ENCODE measurements at regions not wholly inside any gene's neighbourhood (a gene's known extent, or its start where the extent isn't known, plus 50 kb on each side); places are given as distances from the start of the nearest gene placed in this dataset.
"Not testable (repeated sequence)": the region's sequence is repeated elsewhere in the genome, so short reads cannot be mapped to it uniquely, and the experiment has no call there.

DNA sequence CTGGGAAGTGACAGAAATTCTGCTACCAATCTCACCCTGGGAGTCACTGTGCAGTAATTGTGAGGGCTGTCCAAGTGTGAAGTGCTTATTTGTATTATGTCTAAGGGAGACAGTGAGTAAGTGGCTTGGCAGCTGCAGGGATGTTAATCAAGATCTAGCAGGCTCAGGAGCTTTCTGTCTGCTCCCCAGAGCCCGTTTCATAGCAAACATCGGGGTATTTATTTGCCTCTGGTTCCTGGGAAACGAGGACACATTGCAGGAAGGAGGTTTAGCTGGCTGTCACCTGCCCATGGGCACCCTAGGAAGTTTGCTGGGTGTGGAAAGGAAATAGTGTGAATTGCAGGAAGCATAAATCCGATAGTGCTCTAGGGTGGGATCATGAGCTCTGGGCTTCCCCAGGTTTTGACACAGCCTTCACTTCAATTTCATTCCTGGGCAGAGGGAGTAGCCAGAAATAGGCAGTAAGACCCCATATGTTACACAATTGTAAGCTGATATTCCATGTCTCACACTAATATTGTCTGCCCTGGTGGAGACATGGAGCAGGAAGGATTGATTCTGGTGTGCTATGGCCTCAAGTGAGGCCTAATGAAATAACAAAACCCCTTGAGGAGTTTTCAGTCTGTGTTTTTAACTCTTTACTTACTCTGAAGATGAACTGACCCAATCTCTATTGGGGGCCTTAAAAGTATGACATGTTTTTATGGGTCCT lies 74.1 kb upstream of the MITF start:
- no peak overlapping the region for H3K4me3 ChIP-seq (ENCODE audit: extremely low read depth, insufficient read depth, low read length, poor library complexity, severe bottlenecking)

GRCh38 chr3:69660631-69661030 lies 78.6 kb upstream of the MITF start:
- no peak overlapping the region for H3K27ac ChIP-seq (ENCODE audit: low read depth, low read length, severe bottlenecking)
- WGBS, 2 experiments (ENCODE audit: insufficient coverage in 2 of 2), result 95 to 98% methylated on average over 25 to 28 of the region's 36 CpGs
- no peaks in the 10 kb centered on the region for H3K36me3 ChIP-seq (ENCODE audit: control insufficient read depth, insufficient read depth, low read length)
- peaks cover 13% of the 10 kb centered on the region for H3K4me1 ChIP-seq (ENCODE audit: control insufficient read depth, insufficient read depth, low read length, poor library complexity, severe bottlenecking)
- H3K4me3 ChIP-seq (ENCODE audit: extremely low read depth, insufficient read depth, low read length, poor library complexity, severe bottlenecking), result no peak overlapping the region
- H3K9me3 ChIP-seq (ENCODE audit: control insufficient read depth, low read length), result no peaks in the 10 kb centered on the region

More for the DNA sequence above, 74.1 kb upstream of the MITF start:
- no peaks in the 10 kb centered on the region for H3K36me3 ChIP-seq (ENCODE audit: control insufficient read depth, insufficient read depth, low read length)
- H3K4me1 ChIP-seq (ENCODE audit: control insufficient read depth, insufficient read depth, low read length, poor library complexity, severe bottlenecking), result peaks cover 13% of the 10 kb centered on the region
- H3K27ac ChIP-seq (ENCODE audit: low read depth, low read length, severe bottlenecking), result peak overlapping the region; percentile 50
- no peaks in the 10 kb centered on the region for H3K9me3 ChIP-seq (ENCODE audit: control insufficient read depth, low read length)
- WGBS, 2 experiments (ENCODE audit: insufficient coverage in 2 of 2), result 45 to 77% methylated on average over 2 to 3 of the region's 4 CpGs

- Histone ChIP-seq H3K4me3 (ENCODE audit: extremely low read depth, insufficient read depth, low read length, poor library complexity, severe bottlenecking) (no peak overlapping the region), H3K4me1 (ENCODE audit: control insufficient read depth, insufficient read depth, low read length, poor library complexity, severe bottlenecking) (peaks cover under 1% of the 10 kb centered on the region), H3K9me3 (ENCODE audit: control insufficient read depth, low read length) (no peaks in the 10 kb centered on the region), H3K27ac (ENCODE audit: low read depth, low read length, severe bottlenecking) (no peak overlapping the region), H3K36me3 (ENCODE audit: control insufficient read depth, insufficient read depth, low read length) (no peaks in the 10 kb centered on the region)
- whole genome bisulfite sequencing, 2 experiments (ENCODE audit: insufficient coverage in 2 of 2), result 62 to 64% methylated on average over 5 of the region's 9 CpGs
These were observed 79.9 kb upstream of the MITF start for GRCh38 chr3:69659180-69659910.

- 83 to 95% methylated on average over 2 of the region's 4 CpGs for WGBS, 2 experiments (ENCODE audit: insufficient coverage in 2 of 2)
- Histone ChIP-seq H3K4me1 (ENCODE audit: control insufficient read depth, insufficient read depth, low read length, poor library complexity, severe bottlenecking) (no peaks in the 10 kb centered on the region), H3K27ac (ENCODE audit: low read depth, low read length, severe bottlenecking) (no peak overlapping the region)
These were observed 80.6 kb upstream of the MITF start for GRCh38 chr3:69658514-69659140.

DNA sequence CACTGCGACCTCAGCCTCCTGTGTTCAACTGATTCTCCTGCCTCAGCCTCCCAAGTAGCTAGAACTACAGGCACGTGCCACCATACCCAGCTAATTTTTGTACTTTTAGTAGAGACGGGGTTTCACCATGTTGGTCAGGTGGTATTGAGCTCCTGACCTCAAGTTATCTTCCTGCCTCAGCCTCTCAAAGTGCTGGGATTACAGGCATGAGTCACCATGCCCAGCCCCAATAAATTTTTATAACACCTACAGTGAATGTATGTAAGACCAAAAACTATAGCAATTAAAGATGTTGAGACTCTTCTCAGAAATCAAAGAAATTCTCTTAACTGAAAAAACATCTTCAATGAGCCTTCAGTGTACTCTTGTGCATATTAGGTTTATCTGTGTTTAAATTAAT lies 82.2 kb upstream of the MITF start:
- H3K36me3 ChIP-seq (ENCODE audit: control insufficient read depth, insufficient read depth, low read length); H3K4me3 ChIP-seq (ENCODE audit: extremely low read depth, insufficient read depth, low read length, poor library complexity, severe bottlenecking); H3K9me3 ChIP-seq (ENCODE audit: control insufficient read depth, low read length); H3K4me1 ChIP-seq (ENCODE audit: control insufficient read depth, insufficient read depth, low read length, poor library complexity, severe bottlenecking); H3K27ac ChIP-seq (ENCODE audit: low read depth, low read length, severe bottlenecking): not testable (repeated sequence)
- 75 to 85% methylated on average over 1 to 2 of the region's 3 CpGs for WGBS, 2 experiments (ENCODE audit: insufficient coverage in 2 of 2)

More at GRCh38 chr3:69658514-69659140, 80.6 kb upstream of the MITF start:
- Histone ChIP-seq H3K36me3 (ENCODE audit: control insufficient read depth, insufficient read depth, low read length) (no peaks in the 10 kb centered on the region), H3K4me3 (ENCODE audit: extremely low read depth, insufficient read depth, low read length, poor library complexity, severe bottlenecking) (no peak overlapping the region), H3K9me3 (ENCODE audit: control insufficient read depth, low read length) (no peaks in the 10 kb centered on the region)

DNA sequence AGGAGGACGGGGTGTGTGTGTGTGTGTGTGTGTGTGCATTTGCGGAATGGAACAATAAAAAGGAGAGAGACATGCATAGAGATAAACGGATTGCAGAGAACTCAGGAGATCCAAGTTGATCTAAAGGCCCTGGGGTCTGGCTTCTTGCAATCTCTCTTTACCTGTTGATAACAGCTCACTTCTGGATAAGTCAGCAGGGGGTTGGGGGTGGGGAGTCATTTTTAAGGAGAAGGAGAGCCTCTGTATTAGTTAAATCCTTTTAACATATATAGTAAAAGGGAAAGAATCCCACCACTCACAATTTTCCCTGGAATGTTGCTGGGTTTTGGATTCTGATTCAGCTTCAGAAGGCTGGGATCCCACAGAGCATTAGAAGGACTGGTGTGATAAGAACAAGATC lies 87.5 kb upstream of the MITF start:
- Histone ChIP-seq H3K9me3 (ENCODE audit: control insufficient read depth, low read length) (no peaks in the 10 kb centered on the region), H3K36me3 (ENCODE audit: control insufficient read depth, insufficient read depth, low read length) (no peaks in the 10 kb centered on the region), H3K4me1 (ENCODE audit: control insufficient read depth, insufficient read depth, low read length, poor library complexity, severe bottlenecking) (peaks cover 19% of the 10 kb centered on the region), H3K27ac (ENCODE audit: low read depth, low read length, severe bottlenecking) (no peak overlapping the region), H3K4me3 (ENCODE audit: extremely low read depth, insufficient read depth, low read length, poor library complexity, severe bottlenecking) (no peak overlapping the region)
- WGBS, 2 experiments (ENCODE audit: insufficient coverage in 2 of 2), result 80% methylated on average over 1 of the region's 3 CpGs; no CpG with 5 or more reads in 1 of the 2 experiments

DNA sequence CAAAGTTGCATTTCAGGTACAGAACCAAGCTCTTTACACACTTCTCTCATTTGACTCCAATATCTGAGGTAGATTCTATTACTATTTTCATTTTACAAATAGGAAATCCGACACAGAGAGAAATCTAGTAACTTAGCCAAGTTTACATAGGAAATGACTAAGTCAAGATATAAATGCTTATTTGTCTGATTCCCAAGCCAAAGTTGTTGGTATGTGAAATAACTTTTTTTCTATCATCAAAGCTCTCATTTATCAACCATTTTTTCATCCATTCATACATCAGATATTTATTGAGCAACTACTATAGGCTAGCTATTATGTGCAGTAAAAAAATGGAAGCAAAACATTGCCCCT lies 89.2 kb upstream of the MITF start:
- Histone ChIP-seq H3K9me3 (ENCODE audit: control insufficient read depth, low read length) (no peaks in the 10 kb centered on the region), H3K4me1 (ENCODE audit: control insufficient read depth, insufficient read depth, low read length, poor library complexity, severe bottlenecking) (peaks cover 19% of the 10 kb centered on the region), H3K4me3 (ENCODE audit: extremely low read depth, insufficient read depth, low read length, poor library complexity, severe bottlenecking) (no peak overlapping the region), H3K27ac (ENCODE audit: low read depth, low read length, severe bottlenecking) (no peak overlapping the region), H3K36me3 (ENCODE audit: control insufficient read depth, insufficient read depth, low read length) (no peaks in the 10 kb centered on the region)
- WGBS, 2 experiments (ENCODE audit: insufficient coverage in 2 of 2), result no CpG with 5 or more reads among the region's 1 CpG

DNA sequence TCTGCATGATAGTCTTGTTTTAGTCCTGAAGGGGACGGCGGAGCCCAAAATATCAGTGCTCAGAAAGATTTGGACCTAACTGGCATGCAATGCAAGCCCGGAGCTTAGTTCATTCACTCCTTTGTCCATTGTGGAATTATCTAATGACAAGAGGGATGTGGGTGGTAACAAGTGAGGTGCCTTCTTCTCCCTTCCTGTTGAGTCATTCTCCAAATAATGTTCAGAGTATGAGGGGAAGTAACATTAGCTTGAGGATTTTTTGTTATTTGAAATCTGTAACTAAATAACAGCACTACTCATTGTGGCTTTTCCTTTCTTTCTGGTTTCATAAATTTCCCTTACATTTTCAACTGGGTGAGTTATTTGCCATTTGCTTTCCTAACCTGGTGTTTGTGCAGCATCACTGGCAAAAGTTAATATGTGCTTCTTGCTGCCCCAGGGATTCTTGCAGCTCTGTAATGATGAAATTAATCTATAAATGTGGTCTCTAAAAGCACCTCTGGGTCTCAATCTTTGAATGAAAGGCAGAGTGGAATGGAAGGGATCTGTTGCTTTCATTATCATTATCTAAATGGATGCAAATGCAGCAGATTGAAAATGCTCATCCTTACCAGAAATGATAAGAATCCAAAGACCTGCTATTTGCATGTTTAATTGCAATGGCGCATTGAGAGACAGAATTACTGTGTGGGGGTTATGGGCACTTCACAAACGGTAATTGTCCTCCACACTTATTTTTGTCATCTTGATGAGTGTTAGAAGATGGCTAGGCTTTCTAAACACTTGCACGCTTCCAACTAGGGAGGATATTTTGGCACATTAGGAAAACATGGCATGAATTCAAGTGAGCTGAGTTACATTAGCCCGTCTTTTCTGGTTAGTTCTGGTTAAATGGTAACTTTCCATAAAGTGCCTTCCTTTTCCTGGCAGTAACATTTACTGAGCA lies 89.9 kb upstream of the MITF start:
- WGBS, 2 experiments (ENCODE audit: insufficient coverage in 2 of 2), result 77 to 86% methylated on average over 4 to 7 of the region's 7 CpGs

GRCh38 chr3:69648126-69648525 lies 91.1 kb upstream of the MITF start:
- Histone ChIP-seq H3K9me3 (ENCODE audit: control insufficient read depth, low read length) (no peaks in the 10 kb centered on the region), H3K27ac (ENCODE audit: low read depth, low read length, severe bottlenecking) (no peak overlapping the region), H3K4me3 (ENCODE audit: extremely low read depth, insufficient read depth, low read length, poor library complexity, severe bottlenecking) (no peak overlapping the region), H3K36me3 (ENCODE audit: control insufficient read depth, insufficient read depth, low read length) (no peaks in the 10 kb centered on the region), H3K4me1 (ENCODE audit: control insufficient read depth, insufficient read depth, low read length, poor library complexity, severe bottlenecking) (peaks cover 19% of the 10 kb centered on the region)
- 82 to 93% methylated on average over 2 of the region's 2 CpGs for WGBS, 2 experiments (ENCODE audit: insufficient coverage in 2 of 2)

More for the DNA sequence above, 89.9 kb upstream of the MITF start:
- Histone ChIP-seq H3K4me1 (ENCODE audit: control insufficient read depth, insufficient read depth, low read length, poor library complexity, severe bottlenecking) (peaks cover 19% of the 10 kb centered on the region), H3K9me3 (ENCODE audit: control insufficient read depth, low read length) (no peaks in the 10 kb centered on the region), H3K4me3 (ENCODE audit: extremely low read depth, insufficient read depth, low read length, poor library complexity, severe bottlenecking) (no peak overlapping the region), H3K36me3 (ENCODE audit: control insufficient read depth, insufficient read depth, low read length) (no peaks in the 10 kb centered on the region), H3K27ac (ENCODE audit: low read depth, low read length, severe bottlenecking) (peak overlapping the region; percentile 58)

DNA sequence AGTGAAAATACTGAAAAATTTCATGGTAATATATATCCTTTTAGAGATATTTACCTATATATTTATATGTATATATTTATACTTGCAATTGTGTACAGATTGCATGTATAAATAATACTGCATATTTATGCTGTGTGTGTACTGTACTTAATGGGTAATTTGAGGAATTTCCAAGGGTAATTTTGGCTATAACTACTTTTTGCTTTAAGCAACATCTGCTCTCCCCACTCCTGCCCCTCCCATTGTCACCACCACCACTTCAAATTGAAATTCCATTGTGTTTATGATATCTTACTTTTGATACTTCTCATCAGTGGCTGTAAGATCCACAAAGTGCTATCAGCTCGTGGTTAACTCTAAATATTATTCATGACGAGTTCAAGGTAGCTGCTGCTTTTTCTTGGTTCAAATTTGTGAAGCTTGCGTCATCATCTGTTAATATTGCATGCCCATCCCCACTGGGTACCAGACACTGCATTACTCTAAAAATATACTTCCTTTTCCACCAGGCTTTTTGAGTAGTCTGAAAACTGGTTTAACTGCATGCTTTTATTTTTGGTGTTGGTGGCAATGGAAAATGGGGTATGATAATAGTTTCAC lies 91.7 kb upstream of the MITF start:
- 86% methylated on average over 1 of the region's 3 CpGs; no CpG with 5 or more reads in 1 of the 2 experiments for WGBS, 2 experiments (ENCODE audit: insufficient coverage in 2 of 2)
- Histone ChIP-seq H3K9me3 (ENCODE audit: control insufficient read depth, low read length) (no peaks in the 10 kb centered on the region), H3K36me3 (ENCODE audit: control insufficient read depth, insufficient read depth, low read length) (no peaks in the 10 kb centered on the region), H3K4me3 (ENCODE audit: extremely low read depth, insufficient read depth, low read length, poor library complexity, severe bottlenecking) (no peak overlapping the region), H3K27ac (ENCODE audit: low read depth, low read length, severe bottlenecking) (no peak overlapping the region), H3K4me1 (ENCODE audit: control insufficient read depth, insufficient read depth, low read length, poor library complexity, severe bottlenecking) (peaks cover 19% of the 10 kb centered on the region)
